ENCODE measurements at regions not wholly inside any gene's neighbourhood (a gene's known extent, or its start where the extent isn't known, plus 50 kb on each side); places are given as distances from the start of the nearest gene placed in this dataset.

- H3K4me2 ChIP-seq: peak overlapping the region; percentile 99
- no peaks in the 10 kb centered on the region for H3K79me2 ChIP-seq (ENCODE audit: low read depth)
- no peaks in the 10 kb centered on the region for H3K9me3 ChIP-seq (ENCODE audit: low read depth)
- no peak overlapping the region for H3K27ac ChIP-seq
- TF ChIP-seq CTCF (IDR thresholded peaks at IDR 0.05) (no peak), EZH2phosphoT487 (IDR thresholded peaks at IDR 0.05) (peak; percentile 74), EZH2 (IDR thresholded peaks at IDR 0.05) (peak; percentile 80)
- peak; percentile 50 for DNase-seq (ENCODE audit: low spot score)
- H3K4me1 ChIP-seq: peaks cover 44% of the 10 kb centered on the region
- no peaks in the 10 kb centered on the region for H3K36me3 ChIP-seq
- H3K4me3 ChIP-seq: peak overlapping the region; percentile 59
- no peaks in the 10 kb centered on the region for H3K9me3 Mint-ChIP-seq
- H2AFZ ChIP-seq (replicated peaks): no peak overlapping the region
- H3K4me3 Mint-ChIP-seq: peak overlapping the region; percentile 83
- peaks cover 44% of the 10 kb centered on the region for H3F3A ChIP-seq (ENCODE audit: low read depth)
- peaks cover 21% of the 10 kb centered on the region for H3K4me1 Mint-ChIP-seq
- peaks cover 88% of the 10 kb centered on the region for H3K27me3 ChIP-seq
- no peaks in the 10 kb centered on the region for H3K36me3 Mint-ChIP-seq
- peaks cover 38% of the 10 kb centered on the region for H4K20me1 ChIP-seq (ENCODE audit: low read depth)
- no peak overlapping the region for H3K9ac ChIP-seq
- peaks cover 26% of the 10 kb centered on the region for H3K27me3 Mint-ChIP-seq (ENCODE audit: insufficient read depth, low read depth)
- no peak overlapping the region for H3K27ac Mint-ChIP-seq
These were observed 93.1 kb downstream of the NCR2 start for GRCh38 chr6:41428336-41428995.

GRCh38 chr6:41428996-41429421 lies 93.6 kb downstream of the NCR2 start:
- peak overlapping the region; percentile 99 for H3K4me2 ChIP-seq
- H3K79me2 ChIP-seq (ENCODE audit: low read depth): no peaks in the 10 kb centered on the region
- H4K20me1 ChIP-seq (ENCODE audit: low read depth): peaks cover 38% of the 10 kb centered on the region
- no peaks in the 10 kb centered on the region for H3K9me3 ChIP-seq (ENCODE audit: low read depth)
- Mint-ChIP-seq H3K4me3 (peak overlapping the region; percentile 83), H3K27me3 (ENCODE audit: insufficient read depth, low read depth) (peaks cover 26% of the 10 kb centered on the region), H3K9me3 (no peaks in the 10 kb centered on the region), H3K4me1 (peaks cover 21% of the 10 kb centered on the region), H3K27ac (no peak overlapping the region), H3K36me3 (no peaks in the 10 kb centered on the region)
- H3K36me3 ChIP-seq: no peaks in the 10 kb centered on the region
- no peak overlapping the region for H3K4me3 ChIP-seq
- TF ChIP-seq EZH2phosphoT487 (IDR thresholded peaks at IDR 0.05): no peak
- no peak for TF ChIP-seq CTCF (IDR thresholded peaks at IDR 0.05)
- no peak for TF ChIP-seq EZH2 (IDR thresholded peaks at IDR 0.05)
- H3K4me1 ChIP-seq: peaks cover 44% of the 10 kb centered on the region
- no peak for DNase-seq (ENCODE audit: low spot score)
- no peak overlapping the region for H2AFZ ChIP-seq (replicated peaks)
- H3K27ac ChIP-seq: no peak overlapping the region
- peaks cover 82% of the 10 kb centered on the region for H3K27me3 ChIP-seq
- peaks cover 44% of the 10 kb centered on the region for H3F3A ChIP-seq (ENCODE audit: low read depth)
- H3K9ac ChIP-seq: no peak overlapping the region

- Mint-ChIP-seq H3K4me3 (peak overlapping the region; percentile 58), H3K36me3 (no peaks in the 10 kb centered on the region), H3K9me3 (no peaks in the 10 kb centered on the region), H3K27ac (no peak overlapping the region), H3K27me3 (ENCODE audit: insufficient read depth, low read depth) (peaks cover 26% of the 10 kb centered on the region), H3K4me1 (peaks cover 21% of the 10 kb centered on the region)
- peak overlapping the region; percentile 12 for H3K4me2 ChIP-seq
- TF ChIP-seq EZH2 (IDR thresholded peaks at IDR 0.05) (no peak), CTCF (IDR thresholded peaks at IDR 0.05) (no peak)
- H3K27ac ChIP-seq: no peak overlapping the region
- H3K9ac ChIP-seq: no peak overlapping the region
- H4K20me1 ChIP-seq (ENCODE audit: low read depth): peaks cover 38% of the 10 kb centered on the region
- H3K36me3 ChIP-seq: no peaks in the 10 kb centered on the region
- peaks cover 41% of the 10 kb centered on the region for H3F3A ChIP-seq (ENCODE audit: low read depth)
- no peaks in the 10 kb centered on the region for H3K79me2 ChIP-seq (ENCODE audit: low read depth)
- H3K9me3 ChIP-seq (ENCODE audit: low read depth): no peaks in the 10 kb centered on the region
- peaks cover 44% of the 10 kb centered on the region for H3K4me1 ChIP-seq
- H3K27me3 ChIP-seq: peaks cover 74% of the 10 kb centered on the region
- no peak overlapping the region for H3K4me3 ChIP-seq
- no peak for DNase-seq (ENCODE audit: low spot score)
- no peak overlapping the region for H2AFZ ChIP-seq (replicated peaks)
These were observed 94.4 kb downstream of the NCR2 start for GRCh38 chr6:41429506-41430504.
